Naive thymus-derived CD8-positive, alpha-beta T cell (primary cell): ENCODE measurements at regions not wholly inside any gene's neighbourhood (a gene's known extent, or its start where the extent isn't known, plus 50 kb on each side); places are given as distances from the start of the nearest gene placed in this dataset.

ENCODE experiments used
- ATAC-seq, 2 donors: fragments of 150-1000 bp; cut with Tn5 transposase in 1 of 2; sonication (Bioruptor Pico), chemical (Tn5 transposase) in 1 of 2; 1 replicate in 1 of 2; 2 replicates in 1 of 2; pipeline ENCODE4 v1.10.0; 2021; ENCODE audit warnings: mild to moderate bottlenecking in 2 of 2, moderate library complexity in 2 of 2
- POLR2A ChIA-PET: fragments of 350-600 bp; sonication (Branson Sonifier 250); formaldehyde crosslinking; loops from one replicate; lab custom pipeline; 2021; ENCODE audit warnings: antibody characterized with exemption; lab: Charles Lee
- DNase-seq, 10 donors: peaks; one replicate each; pipeline versions ENCODE4 v3.0.0 to v3.0.0-alpha.2; 2020 to 2022
- H3K27ac Mint-ChIP-seq, 10 donors: one replicate each; pipeline ENCODE4 v1.8.0; 2020 to 2022; ENCODE audit warnings: mild to moderate bottlenecking in 10 of 10, mixed read lengths in 10 of 10, moderate library complexity in 4 of 10, inconsistent platforms in 1 of 10
- H3K27me3 Mint-ChIP-seq, 5 donors: one replicate each; pipeline ENCODE4 v1.8.0; 2021 to 2022; ENCODE audit warnings: mixed read lengths in 5 of 5
- H3K36me3 Mint-ChIP-seq, 3 donors: one replicate each; pipeline ENCODE4 v1.8.0; 2020 to 2022; ENCODE audit warnings: mixed read lengths in 3 of 3, mild to moderate bottlenecking in 2 of 3, inconsistent platforms in 1 of 3
- H3K4me1 Mint-ChIP-seq, 4 donors: one replicate each; pipeline ENCODE4 v1.8.0; 2021 to 2022; ENCODE audit warnings: mixed read lengths in 4 of 4
- H3K4me3 Mint-ChIP-seq, 10 donors: one replicate each; pipeline ENCODE4 v1.8.0; 2020 to 2022; ENCODE audit warnings: mild to moderate bottlenecking in 10 of 10, mixed read lengths in 10 of 10, moderate library complexity in 6 of 10, inconsistent platforms in 1 of 10
- H3K9me3 Mint-ChIP-seq, 9 donors: one replicate each; pipeline ENCODE4 v1.8.0; 2020 to 2022; ENCODE audit warnings: mixed read lengths in 9 of 9, mild to moderate bottlenecking in 3 of 9, inconsistent platforms in 1 of 9, moderate library complexity in 1 of 9

- Mint-ChIP-seq H3K4me3 (no peak overlapping the region), H3K36me3 (no peaks in the 10 kb centered on the region), H3K4me1 (no peaks in the 10 kb centered on the region), H3K27ac (no peak overlapping the region), H3K27me3 (peaks cover 4 to 25% (median 11%) of the 10 kb centered on the region in 5 donors), H3K9me3 (peaks cover 0 to 10% (median 0%) of the 10 kb centered on the region in 9 donors)
- DNase-seq, result peak in 5 of 10 donors; percentile 18 to 32 (median 22)
- POLR2A ChIA-PET, result no interaction called here
- ATAC-seq, result no peak
Measured at GRCh38 chrX:102067966-102068723, 57.3 kb upstream of the TCEAL2 start.

DNA sequence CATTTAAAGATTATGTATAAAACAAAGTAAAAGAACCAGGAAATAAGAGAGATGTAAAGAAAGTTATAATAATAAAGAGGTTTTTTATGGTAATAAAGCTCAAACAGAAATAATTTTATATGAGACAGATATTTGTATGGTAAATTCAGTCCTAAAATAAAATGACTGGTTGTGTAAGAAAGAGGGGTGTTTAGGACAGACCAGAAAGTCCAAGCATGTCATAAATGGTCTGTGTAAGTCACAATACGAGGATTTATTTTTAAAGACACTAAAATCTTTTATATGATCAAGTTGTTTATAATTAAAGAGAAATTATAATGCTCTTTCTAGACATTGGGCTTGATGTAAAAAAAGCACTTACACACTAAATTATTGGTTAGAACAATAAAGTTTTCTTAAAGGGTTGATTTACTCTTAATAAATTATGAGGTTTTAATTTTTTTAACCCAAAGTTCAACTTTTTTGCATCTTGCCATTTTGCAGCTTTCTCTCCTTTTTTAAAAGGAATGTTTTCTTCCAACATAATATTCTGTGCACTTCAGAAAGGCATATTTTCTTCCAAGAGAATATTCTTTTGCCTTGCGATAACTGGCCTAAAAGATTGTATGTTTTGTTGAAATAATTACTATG lies 61.9 kb upstream of the TCEAL2 start:
- DNase-seq (no peak), ATAC-seq (no peak)
- H3K36me3 Mint-ChIP-seq, result no peaks in the 10 kb centered on the region
- H3K4me1 Mint-ChIP-seq, result no peaks in the 10 kb centered on the region
- POLR2A ChIA-PET, result no interaction called here
- no peak overlapping the region for H3K4me3 Mint-ChIP-seq
- H3K9me3 Mint-ChIP-seq, result peaks cover 0 to 10% (median 0%) of the 10 kb centered on the region in 9 donors
- no peak overlapping the region for H3K27ac Mint-ChIP-seq
- peaks cover 0 to 8% (median 4%) of the 10 kb centered on the region in 5 donors for H3K27me3 Mint-ChIP-seq

- H3K27ac Mint-ChIP-seq, result no peak overlapping the region
- no peak overlapping the region for H3K4me3 Mint-ChIP-seq
- H3K4me1 Mint-ChIP-seq, result no peaks in the 10 kb centered on the region
- no peak for DNase-seq
- H3K27me3 Mint-ChIP-seq, result peaks cover 0 to 3% (median 0%) of the 10 kb centered on the region in 5 donors
- POLR2A ChIA-PET, result no interaction called here
- H3K9me3 Mint-ChIP-seq, result peaks cover 0 to 6% (median 0%) of the 10 kb centered on the region in 9 donors
- H3K36me3 Mint-ChIP-seq, result no peaks in the 10 kb centered on the region
- no peak for ATAC-seq
Measured at GRCh38 chrX:102044496-102044895, 81.0 kb upstream of the TCEAL2 start.

- H3K4me1 Mint-ChIP-seq, result no peaks in the 10 kb centered on the region
- peaks cover 0 to 6% (median 0%) of the 10 kb centered on the region in 9 donors for H3K9me3 Mint-ChIP-seq
- H3K36me3 Mint-ChIP-seq, result no peaks in the 10 kb centered on the region
- ATAC-seq, result no peak
- no peak for DNase-seq
- peaks cover 0 to 3% (median 0%) of the 10 kb centered on the region in 5 donors for H3K27me3 Mint-ChIP-seq
- H3K4me3 Mint-ChIP-seq, result no peak overlapping the region
- H3K27ac Mint-ChIP-seq, result no peak overlapping the region
- POLR2A ChIA-PET, result no interaction called here
Measured at GRCh38 chrX:102043380-102043779, 82.1 kb upstream of the TCEAL2 start.

GRCh38 chrX:102042372-102043325 lies 82.8 kb upstream of the TCEAL2 start:
- no peak overlapping the region for H3K27ac Mint-ChIP-seq
- no peak for ATAC-seq
- POLR2A ChIA-PET, result no interaction called here
- no peaks in the 10 kb centered on the region for H3K4me1 Mint-ChIP-seq
- H3K9me3 Mint-ChIP-seq, result peaks cover 0 to 10% (median 0%) of the 10 kb centered on the region in 9 donors
- H3K36me3 Mint-ChIP-seq, result no peaks in the 10 kb centered on the region
- peaks cover 0 to 7% (median 0%) of the 10 kb centered on the region in 5 donors for H3K27me3 Mint-ChIP-seq
- no peak overlapping the region for H3K4me3 Mint-ChIP-seq
- DNase-seq, result no peak

DNA sequence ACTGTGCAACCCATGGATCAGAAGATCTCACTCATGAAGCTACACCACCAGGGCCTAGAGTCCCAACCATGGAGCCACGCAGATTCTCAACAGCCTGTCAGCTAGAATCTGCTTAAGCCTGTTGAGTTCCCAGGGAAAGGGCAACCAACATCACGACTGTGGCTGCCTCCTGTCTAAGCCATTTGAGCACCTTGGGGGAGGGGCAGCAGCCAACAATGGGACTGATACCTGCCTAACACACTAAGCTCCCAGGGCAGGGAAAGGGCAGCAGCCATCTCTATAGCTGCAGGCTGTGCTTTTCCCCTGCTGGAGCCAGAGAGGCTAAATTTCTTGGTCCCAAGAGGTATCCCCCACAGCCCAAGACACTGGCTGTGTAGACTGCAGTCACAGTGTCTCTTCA lies 96.5 kb upstream of the TCEAL2 start:
- POLR2A ChIA-PET, result no interaction called here
- no peak overlapping the region for H3K4me3 Mint-ChIP-seq
- peaks cover 2 to 26% (median 5%) of the 10 kb centered on the region in 3 donors for H3K36me3 Mint-ChIP-seq
- H3K9me3 Mint-ChIP-seq, result peaks cover 0 to 55% (median 9%) of the 10 kb centered on the region in 9 donors
- no peak overlapping the region for H3K27ac Mint-ChIP-seq
- DNase-seq (no peak), ATAC-seq (no peak)
- peaks cover 0 to 1% (median 0%) of the 10 kb centered on the region in 4 donors for H3K4me1 Mint-ChIP-seq
- H3K27me3 Mint-ChIP-seq, result peaks cover 0 to 15% (median 2%) of the 10 kb centered on the region in 5 donors

DNA sequence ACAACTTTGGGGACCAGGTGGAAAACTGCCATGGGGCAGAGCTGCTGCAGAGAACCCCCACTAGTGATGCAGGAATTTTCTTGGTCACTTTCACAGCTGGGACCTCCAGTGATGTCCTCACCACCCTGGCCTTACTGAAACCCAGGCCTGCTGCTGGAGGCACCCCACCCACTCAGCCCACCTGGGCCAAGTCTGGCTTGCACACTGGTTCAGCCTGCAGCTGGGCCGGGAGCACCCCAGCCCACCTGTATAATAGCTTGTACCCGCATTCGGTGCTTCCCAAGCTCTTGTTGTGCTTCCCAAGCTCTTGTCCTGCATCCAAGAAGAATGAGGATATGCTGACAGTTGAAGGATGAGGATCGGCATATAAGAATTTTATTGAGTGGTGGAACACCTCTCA lies 86.4 kb upstream of the ZMAT1 start:
- Mint-ChIP-seq H3K4me3 (no peak overlapping the region), H3K9me3 (peaks cover 0 to 18% (median 13%) of the 10 kb centered on the region in 9 donors), H3K27me3 (peaks cover 0 to 6% (median 0%) of the 10 kb centered on the region in 5 donors), H3K4me1 (no peaks in the 10 kb centered on the region), H3K36me3 (peaks cover 0 to 16% (median 3%) of the 10 kb centered on the region in 3 donors), H3K27ac (no peak overlapping the region)
- POLR2A ChIA-PET, result no interaction called here
- ATAC-seq (no peak), DNase-seq (no peak)

- H3K36me3 Mint-ChIP-seq, result no peaks in the 10 kb centered on the region
- H3K27me3 Mint-ChIP-seq, result peaks cover 0 to 2% (median 0%) of the 10 kb centered on the region in 5 donors
- H3K27ac Mint-ChIP-seq, result no peak overlapping the region
- H3K9me3 Mint-ChIP-seq, result peaks cover 0 to 7% (median under 1%) of the 10 kb centered on the region in 9 donors
- H3K4me3 Mint-ChIP-seq, result no peak overlapping the region
- POLR2A ChIA-PET, result no interaction called here
- ATAC-seq, result no peak
- DNase-seq, result no peak
- no peaks in the 10 kb centered on the region for H3K4me1 Mint-ChIP-seq
Measured at GRCh38 chrX:102008901-102009300, 77.1 kb upstream of the ZMAT1 start.

GRCh38 chrX:101999644-102000539 lies 68.1 kb upstream of the ZMAT1 start:
- Mint-ChIP-seq H3K4me3 (no peak overlapping the region), H3K4me1 (no peaks in the 10 kb centered on the region), H3K27me3 (peaks cover 3 to 17% (median 12%) of the 10 kb centered on the region in 5 donors), H3K27ac (no peak overlapping the region), H3K9me3 (peaks cover 0 to 32% (median 4%) of the 10 kb centered on the region in 9 donors), H3K36me3 (no peaks in the 10 kb centered on the region)
- DNase-seq, result no peak
- no peak for ATAC-seq
- POLR2A ChIA-PET, result no interaction called here

DNA sequence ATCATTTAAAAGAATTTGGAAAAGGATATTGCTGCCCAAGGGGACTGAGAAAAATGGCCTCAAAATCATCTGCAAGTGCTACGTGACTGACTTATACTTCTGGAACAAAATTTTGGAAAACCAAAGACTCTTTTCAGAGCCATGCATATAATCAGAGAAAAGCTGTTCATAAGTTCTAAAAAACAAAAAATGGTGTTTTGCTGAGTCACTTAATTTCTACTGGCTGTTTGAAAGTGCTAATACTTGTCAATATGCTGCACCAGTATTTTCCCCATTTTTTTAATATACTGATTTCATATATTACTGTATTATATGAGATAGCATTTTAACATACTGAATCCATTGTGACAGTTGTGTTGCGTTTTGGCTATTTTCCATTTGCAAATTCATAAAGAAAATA lies 61.5 kb upstream of the ZMAT1 start:
- POLR2A ChIA-PET, result no interaction called here
- DNase-seq (no peak), ATAC-seq (no peak)
- Mint-ChIP-seq H3K4me1 (no peaks in the 10 kb centered on the region), H3K9me3 (peaks cover 0 to 7% (median 2%) of the 10 kb centered on the region in 9 donors), H3K27ac (no peak overlapping the region), H3K36me3 (no peaks in the 10 kb centered on the region), H3K27me3 (peaks cover 0 to 10% (median 0%) of the 10 kb centered on the region in 5 donors), H3K4me3 (no peak overlapping the region)

- DNase-seq (no peak), ATAC-seq (no peak)
- Mint-ChIP-seq H3K27ac (no peak overlapping the region), H3K4me3 (no peak overlapping the region), H3K36me3 (no peaks in the 10 kb centered on the region), H3K4me1 (no peaks in the 10 kb centered on the region), H3K9me3 (no peaks in the 10 kb centered on the region), H3K27me3 (no peaks in the 10 kb centered on the region)
- POLR2A ChIA-PET, result no interaction called here
Measured at GRCh38 chrX:101986586-101986985, 54.8 kb upstream of the ZMAT1 start.
